Panc1 (cell line): ENCODE measurements at regions not wholly inside any gene's neighbourhood (a gene's known extent, or its start where the extent isn't known, plus 50 kb on each side); places are given as distances from the start of the nearest gene placed in this dataset.

Experiments used
- ATAC-seq: fragments of 200-7000 bp; cut with Tn5 transposase; 2 replicates; pipeline ENCODE4 v1.9.1; 2020; ENCODE audit warnings: mild to moderate bottlenecking, moderate library complexity
- BruUV-seq: library from RNA; stranded (reverse); fragments of 400-500 nt; replicated peaks from 2 replicates; lab custom pipeline; 2021; lab: Mats Ljungman, UMichigan
- CTCF ChIA-PET: fragments of 300-600 bp; sonication (Branson Sonifier 250); formaldehyde crosslinking; loops from one replicate; lab custom pipeline; 2022; ENCODE audit warnings: antibody characterized with exemption; lab: Charles Lee
- POLR2A ChIA-PET: fragments of 300-600 bp; sonication (Branson Sonifier 250); formaldehyde crosslinking; loops from one replicate; lab custom pipeline; 2022; ENCODE audit warnings: antibody characterized with exemption; lab: Charles Lee
- DNase-seq: peaks from one replicate; pipeline ENCODE4 v3.0.0-alpha.2; 2010; ENCODE audit warnings: low read depth, low spot score
- H3K27ac ChIP-seq: 2 replicates; pipeline ENCODE4 v1.5.1; 2011; ENCODE audit warnings: mild to moderate bottlenecking, low read length, inconsistent platforms
- H3K27me3 ChIP-seq: fragments of 200-500 bp; sonication (Bioruptor generic); 2 replicates; pipeline ENCODE4 v1.6.0; 2014; ENCODE audit warnings: low read length, inconsistent platforms; ENCODE audit not compliant: control insufficient read depth, insufficient read depth
- H3K36me3 ChIP-seq: fragments of 200-500 bp; sonication (Bioruptor generic); 2 replicates; pipeline ENCODE4 v1.5.1; 2014; ENCODE audit warnings: inconsistent platforms, mild to moderate bottlenecking, low read length, moderate library complexity; ENCODE audit not compliant: control insufficient read depth, insufficient read depth
- H3K4me1 ChIP-seq: 2 replicates; pipeline ENCODE4 v1.5.1; 2011; ENCODE audit warnings: inconsistent platforms, mild to moderate bottlenecking, low read length, moderate library complexity; ENCODE audit not compliant: control insufficient read depth, insufficient read depth
- H3K4me3 ChIP-seq, 2 experiments: 2 replicates each; pipeline ENCODE4 v1.5.1; 2011 to 2012; ENCODE audit warnings: low read depth in 2 of 2, low read length in 2 of 2, mild to moderate bottlenecking in 2 of 2, inconsistent platforms in 1 of 2, moderate library complexity in 1 of 2
- H3K9me3 ChIP-seq: fragments of 200-500 bp; sonication (Bioruptor generic); 2 replicates; pipeline ENCODE4 v1.5.1; 2014; ENCODE audit warnings: low read depth, mild to moderate bottlenecking, inconsistent platforms, low read length, moderate library complexity; ENCODE audit not compliant: control insufficient read depth, insufficient read depth
- CTCF ChIP-seq: fragments of 450-650 bp; IDR thresholded peaks from 2 replicates; pipeline ENCODE4 v1.5.1; 2017; ENCODE audit warnings: mild to moderate bottlenecking
- POLR2AphosphoS5 ChIP-seq: IDR thresholded peaks from 2 replicates; pipeline ENCODE4 v1.6.1; 2012; ENCODE audit warnings: mild to moderate bottlenecking, low read depth, low read length, moderate library complexity
- REST ChIP-seq, 2 experiments: IDR thresholded peaks; 2 replicates each; pipeline ENCODE4 v1.6.1; 2011 to 2012; ENCODE audit warnings: low read depth in 2 of 2, control low read depth in 1 of 2, low read length in 1 of 2, mild to moderate bottlenecking in 1 of 2, moderate library complexity in 1 of 2; ENCODE audit not compliant: insufficient read depth in 1 of 2
- SIN3A ChIP-seq: IDR thresholded peaks from 2 replicates; pipeline ENCODE4 v1.6.1; 2012; ENCODE audit warnings: low read depth, mild to moderate bottlenecking, low read length, moderate library complexity, borderline replicate concordance; ENCODE audit not compliant: insufficient read depth
- TCF7L2 ChIP-seq: IDR thresholded peaks from 2 replicates; pipeline ENCODE4 v1.6.1; 2011; ENCODE audit warnings: mild to moderate bottlenecking, low read depth, low read length, inconsistent platforms
- in situ Hi-C: cut with HindIII; loops from 2 replicates; pipeline ENCODE4 v1.10.0; 2016; ENCODE audit warnings: low sequenced_read_pairs, low pct_unique_long_range_greater_than_20kb
- intact Hi-C: fragments of 100-400 bp; cut with micrococcal nuclease; formaldehyde crosslinking; loops from one replicate; pipeline ENCODE4 v1.10.0; 2022; ENCODE audit not compliant: unreplicated experiment

DNA sequence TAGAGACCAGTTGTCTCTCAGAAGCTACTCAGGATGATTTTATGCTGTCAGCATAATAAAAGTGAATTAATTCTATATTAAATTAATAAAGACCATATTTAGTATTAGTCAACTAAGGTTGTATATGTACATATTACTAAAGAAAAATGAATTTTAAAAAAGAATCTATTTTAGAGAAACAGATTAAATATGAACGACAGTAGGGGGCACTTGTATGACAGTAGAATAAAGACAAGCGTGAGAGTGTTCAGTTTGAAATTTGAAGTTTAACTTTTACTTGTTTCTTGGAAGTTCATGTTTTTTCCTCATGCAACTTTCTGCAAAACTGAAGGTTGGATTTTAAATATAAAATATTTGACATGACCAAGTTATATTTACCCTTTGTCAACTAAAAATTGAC lies 67.9 kb upstream of the MACF1 start:
- TF ChIP-seq REST (IDR thresholded peaks at IDR 0.05; ENCODE audit: insufficient read depth in 1 of 2, low read depth in 2 of 2, low read length in 1 of 2), result no peak
- TF ChIP-seq POLR2AphosphoS5, result no peak
- TF ChIP-seq TCF7L2, result no peak
- CTCF ChIA-PET, result no interaction called here
- no TSS peak for BruUV-seq
- Histone ChIP-seq H3K27me3 (no peaks in the 10 kb centered on the region), H3K36me3 (no peaks in the 10 kb centered on the region), H3K27ac (0 out of 2 replicates have a peak overlapping the region, but pooled peaks have one; percentile 36), H3K4me3 (no peak overlapping the region), H3K9me3 (no peaks in the 10 kb centered on the region), H3K4me1 (peaks cover 41% of the 10 kb centered on the region)
- intact Hi-C loops, result no loop called here
- in situ Hi-C loops, result no loop called here
- DNase-seq (no peak), ATAC-seq (no peak)
- POLR2A ChIA-PET, result no interaction called here

DNA sequence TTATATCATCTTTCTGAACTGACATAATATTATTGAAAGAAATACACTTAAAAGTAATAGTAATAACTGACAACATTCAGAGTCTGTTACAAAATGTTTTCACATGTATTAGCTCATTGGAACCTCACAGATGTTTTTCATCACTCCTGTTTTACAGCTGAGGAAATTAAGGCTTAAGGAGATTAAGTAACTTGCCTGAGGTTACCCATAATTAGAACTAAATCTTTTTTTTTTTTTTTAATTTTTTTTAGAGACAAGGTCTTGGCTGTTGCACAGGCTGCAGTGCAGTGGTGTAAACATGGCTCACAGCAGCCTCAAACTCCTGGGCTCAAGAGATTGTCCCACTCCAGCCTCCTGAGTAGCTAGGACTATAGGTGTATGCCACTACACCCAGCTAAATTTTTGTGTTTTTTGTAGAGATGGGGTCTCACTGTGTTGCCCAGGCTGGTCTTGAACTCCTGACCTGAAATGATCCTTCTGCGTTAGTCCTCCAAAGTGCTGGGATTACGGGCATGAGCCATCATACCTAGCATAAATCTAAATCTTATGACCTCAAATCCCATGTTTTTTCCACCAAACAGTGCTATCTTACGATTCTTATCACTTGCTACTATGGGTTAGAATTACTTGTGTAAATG lies 64.7 kb upstream of the MACF1 start:
- DNase-seq, result no peak
- ATAC-seq, result no peak
- TF ChIP-seq REST (IDR thresholded peaks at IDR 0.05; ENCODE audit: insufficient read depth in 1 of 2, low read depth in 2 of 2, low read length in 1 of 2) (no peak), POLR2AphosphoS5 (no peak), TCF7L2 (no peak), CTCF (no peak), SIN3A (no peak)
- no peak overlapping the region; the same call in 1 of the 2 replicates for H3K27ac ChIP-seq
- H3K9me3 ChIP-seq, result no peaks in the 10 kb centered on the region
- BruUV-seq, result no TSS peak
- in situ Hi-C loops, result no loop called here
- no peaks in the 10 kb centered on the region for H3K27me3 ChIP-seq
- POLR2A ChIA-PET, result interaction anchor here (0.7 kb wide), 3 partner anchors 18 to 53 kb away, joined by 4 to 21 read pairs (median 6); no protein-coding TSS in a partner anchor
- H3K36me3 ChIP-seq, result no peaks in the 10 kb centered on the region
- H3K4me1 ChIP-seq, result peaks cover 32% of the 10 kb centered on the region
- intact Hi-C loops, result no loop called here
- CTCF ChIA-PET, result interaction anchor here (0.6 kb wide), 1 partner anchor 133 kb away, joined by 3 read pairs; no protein-coding TSS in a partner anchor
- H3K4me3 ChIP-seq, result no peak overlapping the region
